ENCODE measurements at regions not wholly inside any gene's neighbourhood (a gene's known extent, or its start where the extent isn't known, plus 50 kb on each side); places are given as distances from the start of the nearest gene placed in this dataset.

DNA sequence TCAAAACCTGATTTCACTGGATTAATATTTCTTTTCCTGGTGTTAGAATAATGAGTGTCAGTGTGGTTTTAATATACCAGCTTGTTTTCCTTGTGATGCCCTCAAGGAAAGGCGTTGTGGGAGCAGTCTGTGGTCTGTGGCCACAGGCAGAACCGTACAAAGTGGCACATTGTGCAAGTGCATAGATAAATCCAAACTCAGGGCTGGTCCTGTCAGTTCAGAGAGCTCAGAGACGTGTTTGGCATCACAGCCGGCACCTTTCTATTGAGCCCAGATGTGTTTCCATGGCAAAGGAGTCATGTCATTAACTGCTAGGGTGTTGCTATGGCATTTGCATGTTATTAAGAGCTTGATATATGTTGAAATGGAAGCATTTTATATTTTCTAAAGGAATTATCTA is 289.9 kb upstream of the RASGRP1 start (continued):
- TF ChIP-seq, protein P1, sequence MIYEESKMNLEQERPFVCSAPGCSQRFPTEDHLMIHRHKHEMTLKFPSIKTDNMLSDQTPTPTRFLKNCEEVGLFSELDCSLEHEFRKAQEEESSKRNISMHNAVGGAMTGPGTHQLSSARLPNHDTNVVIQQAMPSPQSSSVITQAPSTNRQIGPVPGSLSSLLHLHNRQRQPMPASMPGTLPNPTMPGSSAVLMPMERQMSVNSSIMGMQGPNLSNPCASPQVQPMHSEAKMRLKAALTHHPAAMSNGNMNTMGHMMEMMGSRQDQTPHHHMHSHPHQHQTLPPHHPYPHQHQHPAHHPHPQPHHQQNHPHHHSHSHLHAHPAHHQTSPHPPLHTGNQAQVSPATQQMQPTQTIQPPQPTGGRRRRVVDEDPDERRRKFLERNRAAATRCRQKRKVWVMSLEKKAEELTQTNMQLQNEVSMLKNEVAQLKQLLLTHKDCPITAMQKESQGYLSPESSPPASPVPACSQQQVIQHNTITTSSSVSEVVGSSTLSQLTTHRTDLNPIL (CRISPR knock-in tag; IDR thresholded peaks at IDR 0.05; ENCODE audit: low read depth) = no peak

DNA sequence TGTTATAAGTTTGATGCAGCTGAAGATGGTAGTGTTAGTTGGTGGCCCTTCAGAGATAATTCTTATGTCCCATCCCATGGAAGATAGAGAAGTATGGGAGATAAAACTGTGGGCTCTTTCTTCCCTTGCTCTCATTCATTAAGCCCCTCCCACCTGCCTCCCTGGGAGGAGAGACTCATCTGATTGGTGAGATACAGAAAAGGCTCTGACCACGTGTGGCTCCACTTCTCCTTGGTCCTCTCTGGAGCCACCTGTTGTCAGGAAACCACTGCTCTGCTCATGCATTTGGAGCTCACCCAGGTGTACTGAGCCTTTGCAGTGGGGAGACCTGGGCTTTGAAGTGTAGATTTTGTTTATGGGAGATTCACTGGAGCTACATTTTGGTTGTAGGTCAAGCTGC is 293.2 kb upstream of the RASGRP1 start:
- no peak for ATAC-seq
- TF ChIP-seq TCF4 (CRISPR knock-in tag; IDR thresholded peaks at IDR 0.05; ENCODE audit: borderline replicate concordance) = no peak
- TF ChIP-seq ISL1 (CRISPR knock-in tag; IDR thresholded peaks at IDR 0.05) = no peak
- TF ChIP-seq PPARA (CRISPR knock-in tag; IDR thresholded peaks at IDR 0.05; ENCODE audit: borderline replicate concordance) = no peak
- TF ChIP-seq, protein P2, sequence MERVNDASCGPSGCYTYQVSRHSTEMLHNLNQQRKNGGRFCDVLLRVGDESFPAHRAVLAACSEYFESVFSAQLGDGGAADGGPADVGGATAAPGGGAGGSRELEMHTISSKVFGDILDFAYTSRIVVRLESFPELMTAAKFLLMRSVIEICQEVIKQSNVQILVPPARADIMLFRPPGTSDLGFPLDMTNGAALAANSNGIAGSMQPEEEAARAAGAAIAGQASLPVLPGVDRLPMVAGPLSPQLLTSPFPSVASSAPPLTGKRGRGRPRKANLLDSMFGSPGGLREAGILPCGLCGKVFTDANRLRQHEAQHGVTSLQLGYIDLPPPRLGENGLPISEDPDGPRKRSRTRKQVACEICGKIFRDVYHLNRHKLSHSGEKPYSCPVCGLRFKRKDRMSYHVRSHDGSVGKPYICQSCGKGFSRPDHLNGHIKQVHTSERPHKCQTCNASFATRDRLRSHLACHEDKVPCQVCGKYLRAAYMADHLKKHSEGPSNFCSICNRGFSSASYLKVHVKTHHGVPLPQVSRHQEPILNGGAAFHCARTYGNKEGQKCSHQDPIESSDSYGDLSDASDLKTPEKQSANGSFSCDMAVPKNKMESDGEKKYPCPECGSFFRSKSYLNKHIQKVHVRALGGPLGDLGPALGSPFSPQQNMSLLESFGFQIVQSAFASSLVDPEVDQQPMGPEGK (CRISPR knock-in tag; IDR thresholded peaks at IDR 0.05; ENCODE audit: borderline replicate concordance) = no peak
- no peak for TF ChIP-seq GLIS3 (CRISPR knock-in tag; IDR thresholded peaks at IDR 0.05)
- no peak for TF ChIP-seq ZFP30 (CRISPR knock-in tag; IDR thresholded peaks at IDR 0.05)
- TF ChIP-seq, protein P3, sequence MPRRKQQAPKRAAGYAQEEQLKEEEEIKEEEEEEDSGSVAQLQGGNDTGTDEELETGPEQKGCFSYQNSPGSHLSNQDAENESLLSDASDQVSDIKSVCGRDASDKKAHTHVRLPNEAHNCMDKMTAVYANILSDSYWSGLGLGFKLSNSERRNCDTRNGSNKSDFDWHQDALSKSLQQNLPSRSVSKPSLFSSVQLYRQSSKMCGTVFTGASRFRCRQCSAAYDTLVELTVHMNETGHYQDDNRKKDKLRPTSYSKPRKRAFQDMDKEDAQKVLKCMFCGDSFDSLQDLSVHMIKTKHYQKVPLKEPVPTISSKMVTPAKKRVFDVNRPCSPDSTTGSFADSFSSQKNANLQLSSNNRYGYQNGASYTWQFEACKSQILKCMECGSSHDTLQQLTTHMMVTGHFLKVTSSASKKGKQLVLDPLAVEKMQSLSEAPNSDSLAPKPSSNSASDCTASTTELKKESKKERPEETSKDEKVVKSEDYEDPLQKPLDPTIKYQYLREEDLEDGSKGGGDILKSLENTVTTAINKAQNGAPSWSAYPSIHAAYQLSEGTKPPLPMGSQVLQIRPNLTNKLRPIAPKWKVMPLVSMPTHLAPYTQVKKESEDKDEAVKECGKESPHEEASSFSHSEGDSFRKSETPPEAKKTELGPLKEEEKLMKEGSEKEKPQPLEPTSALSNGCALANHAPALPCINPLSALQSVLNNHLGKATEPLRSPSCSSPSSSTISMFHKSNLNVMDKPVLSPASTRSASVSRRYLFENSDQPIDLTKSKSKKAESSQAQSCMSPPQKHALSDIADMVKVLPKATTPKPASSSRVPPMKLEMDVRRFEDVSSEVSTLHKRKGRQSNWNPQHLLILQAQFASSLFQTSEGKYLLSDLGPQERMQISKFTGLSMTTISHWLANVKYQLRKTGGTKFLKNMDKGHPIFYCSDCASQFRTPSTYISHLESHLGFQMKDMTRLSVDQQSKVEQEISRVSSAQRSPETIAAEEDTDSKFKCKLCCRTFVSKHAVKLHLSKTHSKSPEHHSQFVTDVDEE (CRISPR knock-in tag; IDR thresholded peaks at IDR 0.05) = no peak
- no peak for TF ChIP-seq CSDC2 (CRISPR knock-in tag; IDR thresholded peaks at IDR 0.05)
- TF ChIP-seq ESRRG (CRISPR knock-in tag; IDR thresholded peaks at IDR 0.05) = no peak
- no peak for TF ChIP-seq ZNF70 (CRISPR knock-in tag; IDR thresholded peaks at IDR 0.05)
- TF ChIP-seq OSR1 (CRISPR knock-in tag; IDR thresholded peaks at IDR 0.05) = no peak

DNA sequence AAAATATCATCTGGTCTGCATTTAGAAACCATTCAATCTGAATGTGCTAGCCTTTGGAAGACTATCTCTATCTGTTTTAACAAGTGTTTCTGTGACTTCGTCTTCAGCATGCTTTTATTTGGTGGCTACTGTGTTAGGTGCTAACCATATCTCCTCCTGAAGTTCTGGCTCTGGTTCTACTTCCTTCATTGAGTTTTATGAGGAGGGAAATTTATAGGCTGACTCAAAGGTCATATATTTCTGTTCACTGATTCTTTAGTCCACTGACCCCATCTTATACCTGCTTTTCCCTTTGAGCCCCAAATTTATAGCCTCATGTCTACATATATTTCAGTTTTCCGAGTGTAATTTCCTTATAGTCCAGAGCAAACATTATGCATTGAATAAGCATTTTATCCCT is 295.0 kb upstream of the RASGRP1 start:
- no peak for ATAC-seq
- no peak for TF ChIP-seq OSR1 (CRISPR knock-in tag; IDR thresholded peaks at IDR 0.05)
- TF ChIP-seq TOX (CRISPR knock-in tag; IDR thresholded peaks at IDR 0.05; ENCODE audit: borderline replicate concordance) = no peak

DNA sequence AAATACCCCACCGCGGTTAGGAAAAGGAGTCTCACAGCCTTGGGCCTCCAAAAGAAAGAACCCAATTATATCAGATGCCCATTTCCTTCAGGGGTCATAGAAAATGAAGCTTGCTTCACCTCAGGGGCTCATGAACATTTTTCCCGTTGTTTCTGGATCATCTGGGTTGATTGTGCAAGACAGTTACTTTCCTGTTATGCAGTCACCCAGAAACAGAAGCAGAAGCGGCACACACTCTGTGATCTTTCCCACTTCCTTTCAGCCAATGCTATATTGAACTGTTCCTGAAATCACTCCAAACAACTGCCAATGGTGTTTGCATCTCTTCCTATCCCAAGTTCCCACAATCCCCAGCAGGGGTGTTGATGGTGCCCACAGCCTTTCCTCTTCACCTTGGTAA is 295.6 kb upstream of the RASGRP1 start:
- no peak for ATAC-seq
- no peak for TF ChIP-seq TCF4 (CRISPR knock-in tag; IDR thresholded peaks at IDR 0.05; ENCODE audit: borderline replicate concordance)
- no peak for TF ChIP-seq ZNF8 (CRISPR knock-in tag; IDR thresholded peaks at IDR 0.05)
- TF ChIP-seq TOX (CRISPR knock-in tag; IDR thresholded peaks at IDR 0.05; ENCODE audit: borderline replicate concordance) = no peak
- no peak for TF ChIP-seq ESRRG (CRISPR knock-in tag; IDR thresholded peaks at IDR 0.05)
- TF ChIP-seq, protein P4, sequence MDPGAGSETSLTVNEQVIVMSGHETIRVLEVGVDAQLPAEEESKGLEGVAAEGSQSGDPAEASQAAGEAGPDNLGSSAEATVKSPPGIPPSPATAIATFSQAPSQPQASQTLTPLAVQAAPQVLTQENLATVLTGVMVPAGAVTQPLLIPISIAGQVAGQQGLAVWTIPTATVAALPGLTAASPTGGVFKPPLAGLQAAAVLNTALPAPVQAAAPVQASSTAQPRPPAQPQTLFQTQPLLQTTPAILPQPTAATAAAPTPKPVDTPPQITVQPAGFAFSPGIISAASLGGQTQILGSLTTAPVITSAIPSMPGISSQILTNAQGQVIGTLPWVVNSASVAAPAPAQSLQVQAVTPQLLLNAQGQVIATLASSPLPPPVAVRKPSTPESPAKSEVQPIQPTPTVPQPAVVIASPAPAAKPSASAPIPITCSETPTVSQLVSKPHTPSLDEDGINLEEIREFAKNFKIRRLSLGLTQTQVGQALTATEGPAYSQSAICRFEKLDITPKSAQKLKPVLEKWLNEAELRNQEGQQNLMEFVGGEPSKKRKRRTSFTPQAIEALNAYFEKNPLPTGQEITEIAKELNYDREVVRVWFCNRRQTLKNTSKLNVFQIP (CRISPR knock-in tag; IDR thresholded peaks at IDR 0.05; ENCODE audit: borderline replicate concordance, low read depth) = no peak

DNA sequence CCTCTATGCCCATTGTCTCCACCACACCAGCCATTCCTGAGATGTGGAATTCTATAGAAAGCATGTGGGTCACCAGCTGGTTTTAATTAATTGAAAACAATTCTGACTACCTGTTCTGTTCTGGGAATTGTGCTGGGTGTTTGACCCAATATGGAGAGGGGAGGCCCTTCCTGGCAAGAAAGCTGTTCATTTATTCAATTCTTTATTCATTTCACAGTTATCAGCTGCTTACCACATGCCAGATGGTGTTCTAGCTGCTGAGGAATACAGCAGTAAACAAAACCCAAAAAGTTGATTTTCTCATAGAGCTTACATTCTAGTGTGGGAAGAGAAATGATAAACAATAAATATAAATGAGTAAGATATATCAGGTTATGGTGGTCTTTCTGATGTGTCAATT is 296.1 kb upstream of the RASGRP1 start:
- ATAC-seq = no peak
- TF ChIP-seq ZFP3 (CRISPR knock-in tag; IDR thresholded peaks at IDR 0.05) (no peak), TOX (CRISPR knock-in tag; IDR thresholded peaks at IDR 0.05; ENCODE audit: borderline replicate concordance) (no peak), CSDC2 (CRISPR knock-in tag; IDR thresholded peaks at IDR 0.05) (no peak), ESRRG (CRISPR knock-in tag; IDR thresholded peaks at IDR 0.05) (no peak), OSR1 (CRISPR knock-in tag; IDR thresholded peaks at IDR 0.05) (no peak), ISL1 (CRISPR knock-in tag; IDR thresholded peaks at IDR 0.05) (no peak)
- TF ChIP-seq, protein P4 (CRISPR knock-in tag; IDR thresholded peaks at IDR 0.05; ENCODE audit: borderline replicate concordance, low read depth) = no peak
